MG63 (cell line): ENCODE measurements at regions not wholly inside any gene's neighbourhood (a gene's known extent, or its start where the extent isn't known, plus 50 kb on each side); places are given as distances from the start of the nearest gene placed in this dataset.
"Not testable (repeated sequence)": the region's sequence is repeated elsewhere in the genome, so short reads cannot be mapped to it uniquely, and the experiment has no call there.

Source experiments
- DNase-seq: peaks from one replicate; pipeline ENCODE4 v3.0.0-alpha.2; 2020
- H3K27me3 ChIP-seq: fragments of 250-450 bp; sonication (Bioruptor Pico); 2 replicates; pipeline ENCODE4 v1.5.1; 2020; ENCODE audit warnings: mild to moderate bottlenecking, moderate library complexity
- H3K36me3 ChIP-seq: fragments of 250-450 bp; sonication (Bioruptor Pico); 2 replicates; pipeline ENCODE4 v1.5.1; 2020; ENCODE audit warnings: mild to moderate bottlenecking, moderate library complexity
- H3K4me3 ChIP-seq: fragments of 250-450 bp; sonication (Bioruptor Pico); 2 replicates; pipeline ENCODE4 v1.5.1; 2020; ENCODE audit warnings: mild to moderate bottlenecking, moderate library complexity
- H3K9me3 ChIP-seq: fragments of 250-450 bp; sonication (Bioruptor Pico); 2 replicates; pipeline ENCODE4 v1.5.1; 2020; ENCODE audit warnings: mild to moderate bottlenecking, moderate library complexity

DNA sequence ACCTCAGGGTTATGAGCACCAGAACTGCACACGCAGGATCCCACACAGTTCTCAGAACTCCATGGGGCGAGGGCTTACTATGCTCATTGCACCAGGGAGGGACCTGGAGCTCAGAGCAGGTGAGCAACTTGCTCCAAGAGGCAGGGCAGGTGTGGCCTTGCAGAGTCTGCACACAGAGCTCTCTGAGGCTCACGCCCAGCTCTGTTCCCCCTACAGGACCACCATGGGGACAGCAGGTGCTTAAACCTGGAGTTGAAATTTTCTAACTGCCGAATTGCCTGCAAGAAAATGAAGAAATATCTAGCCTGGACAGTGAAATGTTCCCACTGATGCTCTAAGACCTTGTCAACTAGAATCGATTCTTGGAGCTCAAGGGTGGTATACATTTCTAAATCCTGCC, 49.9 kb upstream of the MSMB start:
- not testable (repeated sequence) for DNase-seq, H3K27me3 ChIP-seq, H3K9me3 ChIP-seq, H3K36me3 ChIP-seq, H3K4me3 ChIP-seq

DNA sequence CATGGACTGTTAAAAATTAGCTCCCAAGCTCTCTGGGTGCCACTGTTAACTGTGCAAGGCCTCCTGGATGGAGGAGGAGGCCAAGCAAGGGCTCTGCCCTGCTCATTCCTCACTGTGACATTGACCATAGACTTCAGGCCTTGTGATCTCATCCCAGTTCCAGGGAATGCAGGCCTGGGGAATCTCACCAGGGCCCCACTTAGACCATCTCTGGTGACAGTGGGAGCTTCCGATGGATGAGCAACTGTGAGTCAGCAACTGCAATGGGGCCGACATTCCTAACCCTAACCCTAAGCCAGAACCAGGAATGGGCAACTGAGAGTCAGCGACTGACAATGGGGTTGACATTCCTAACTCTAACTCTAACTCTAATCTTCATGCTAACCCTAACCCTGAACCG, 50.4 kb upstream of the MSMB start:
- Histone ChIP-seq H3K36me3 (no peaks in the 10 kb centered on the region), H3K9me3 (no peaks in the 10 kb centered on the region), H3K4me3 (no peak overlapping the region), H3K27me3 (no peaks in the 10 kb centered on the region)
- DNase-seq, result peak; percentile 14

DNA sequence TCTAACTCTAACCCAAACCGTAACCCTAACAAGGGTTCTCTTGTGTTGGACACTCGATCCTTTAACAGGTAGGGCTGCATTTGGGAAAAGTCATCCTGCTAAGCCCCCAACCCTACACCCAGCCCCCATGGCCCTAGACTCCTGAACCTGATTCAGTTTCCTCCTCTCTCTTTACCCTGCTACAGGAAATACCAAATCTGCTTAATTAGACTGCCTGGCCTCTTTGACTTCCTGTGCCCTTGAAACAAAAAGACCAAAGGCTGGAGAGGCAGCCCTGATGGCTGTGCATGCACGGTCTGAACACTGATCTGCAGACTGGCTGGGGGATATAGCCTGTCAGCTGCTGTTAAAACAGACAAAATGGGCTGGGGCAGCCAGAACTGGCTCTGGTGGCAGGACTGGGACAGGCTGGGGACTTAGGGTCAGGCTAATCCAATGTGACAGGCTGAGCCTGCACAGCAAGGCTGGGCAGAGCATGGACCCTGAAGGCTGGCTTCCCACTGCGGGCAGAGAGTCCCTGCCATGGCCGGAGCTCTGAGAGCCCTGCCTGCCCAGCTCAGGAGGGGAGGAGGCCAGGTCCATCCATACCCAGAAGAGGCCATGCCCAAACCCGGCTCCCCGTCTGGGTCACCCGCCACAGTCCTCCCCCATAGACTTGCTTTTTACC, 51.0 kb upstream of the MSMB start:
- Histone ChIP-seq H3K4me3 (no peak overlapping the region), H3K36me3 (no peaks in the 10 kb centered on the region)
- no peak for DNase-seq

DNA sequence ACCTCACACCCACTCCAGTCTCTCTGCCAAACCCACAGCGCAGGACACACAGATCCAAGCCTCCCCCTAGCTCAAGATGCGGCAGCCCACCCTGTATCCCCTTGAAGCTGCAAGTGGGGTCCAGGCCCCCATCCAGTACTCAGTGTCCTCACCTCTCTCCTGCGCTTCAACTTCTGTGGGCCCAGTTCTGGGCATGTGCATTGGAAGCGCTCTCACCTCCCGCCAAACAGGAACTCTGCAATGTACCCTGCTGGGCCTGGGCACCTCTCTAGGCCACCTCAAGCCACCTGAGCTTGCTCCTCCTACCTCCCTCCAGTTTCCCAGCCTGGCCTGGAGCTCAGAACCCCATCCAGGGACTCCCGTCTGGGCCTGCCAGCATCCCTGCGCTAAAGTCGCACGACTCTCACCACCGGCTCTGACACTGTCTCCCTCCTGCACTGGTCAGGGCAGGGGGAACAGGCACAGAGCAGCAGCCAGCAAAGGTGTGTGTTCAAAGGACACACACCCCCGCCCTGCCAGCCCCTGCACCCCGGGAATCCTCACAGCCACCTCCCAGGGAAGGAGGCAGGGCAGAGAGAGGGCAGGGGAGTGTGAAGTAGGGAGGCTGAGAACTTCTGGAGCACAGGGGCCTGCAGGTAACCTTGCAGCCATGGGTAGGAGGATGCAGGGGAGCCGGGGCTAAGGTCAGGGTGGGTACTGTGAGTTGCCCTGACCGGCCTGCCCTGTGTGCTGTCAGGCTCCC, 51.7 kb upstream of the MSMB start:
- no peaks in the 10 kb centered on the region for H3K9me3 ChIP-seq
- no peaks in the 10 kb centered on the region for H3K27me3 ChIP-seq
- H3K4me3 ChIP-seq, result no peak overlapping the region
- H3K36me3 ChIP-seq, result no peaks in the 10 kb centered on the region
- no peak for DNase-seq

More for the DNA sequence above, 51.0 kb upstream of the MSMB start:
- no peaks in the 10 kb centered on the region for H3K27me3 ChIP-seq
- no peaks in the 10 kb centered on the region for H3K9me3 ChIP-seq

DNA sequence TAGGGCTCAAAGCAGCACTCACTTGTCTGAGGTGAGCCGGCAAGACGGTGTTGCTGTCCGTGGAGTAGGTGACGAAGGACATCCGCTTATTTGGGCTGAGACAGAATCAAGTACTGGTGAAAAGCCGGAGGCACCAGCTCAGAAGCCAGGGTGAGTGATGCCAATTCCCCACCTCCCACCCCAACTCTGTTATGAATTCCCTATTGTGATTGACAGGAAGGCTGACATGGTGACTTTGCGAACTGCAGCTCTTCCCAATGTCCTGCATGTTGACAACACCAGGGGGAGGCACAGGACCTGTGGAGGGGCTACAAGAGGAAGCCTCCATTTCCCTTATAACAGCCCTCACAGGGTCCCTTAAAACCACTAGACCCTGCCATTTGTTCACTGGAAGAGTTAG, 52.3 kb upstream of the MSMB start:
- Histone ChIP-seq H3K27me3 (no peaks in the 10 kb centered on the region), H3K9me3 (no peaks in the 10 kb centered on the region), H3K4me3 (no peak overlapping the region), H3K36me3 (no peaks in the 10 kb centered on the region)
- DNase-seq, result no peak

DNA sequence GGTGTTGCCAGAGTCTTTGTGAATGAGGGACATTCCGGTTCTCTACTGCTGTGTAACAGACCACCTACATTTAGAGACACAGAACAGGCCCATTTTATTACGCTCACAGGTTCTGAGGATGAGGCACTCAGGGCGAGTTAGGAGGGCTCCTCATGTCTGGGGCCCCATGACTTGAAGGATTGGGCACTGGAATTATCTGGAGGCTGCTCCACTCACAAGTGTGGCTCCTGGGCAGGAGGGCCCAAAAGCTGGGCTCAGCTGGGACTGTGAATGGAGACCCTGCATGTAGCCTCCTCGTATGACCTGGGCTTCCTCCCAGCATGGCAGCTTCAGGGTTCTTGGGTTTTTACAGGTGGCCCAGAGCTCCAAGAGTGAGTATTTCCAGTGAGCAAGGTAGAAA, 52.9 kb upstream of the MSMB start:
- not testable (repeated sequence) for H3K36me3 ChIP-seq, DNase-seq, H3K4me3 ChIP-seq, H3K9me3 ChIP-seq, H3K27me3 ChIP-seq

DNA sequence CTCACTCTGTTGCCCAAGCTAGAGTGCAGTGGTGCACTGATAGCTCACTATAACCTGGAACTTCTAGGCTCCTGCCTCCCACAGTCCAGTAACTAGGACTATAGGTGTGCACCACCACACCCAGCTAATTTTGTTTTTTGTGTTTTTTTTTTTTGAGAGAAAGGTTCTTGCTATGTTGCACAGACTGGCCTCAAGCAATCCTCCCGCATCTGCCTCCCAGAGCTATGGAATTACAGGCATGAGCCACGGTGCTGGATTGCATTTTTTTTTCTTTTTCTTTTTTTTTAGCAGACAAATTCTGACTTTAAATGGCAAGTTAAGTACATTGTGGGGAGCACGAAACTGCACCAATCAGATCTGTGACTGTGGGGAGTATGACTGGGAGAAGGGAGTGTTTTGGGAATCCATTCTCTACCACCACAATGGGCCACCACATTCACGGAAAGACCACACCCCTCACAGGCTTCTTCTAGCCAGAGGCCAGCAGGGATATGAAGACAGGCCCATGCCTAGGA, 58.1 kb upstream of the MSMB start:
- H3K4me3 ChIP-seq, result no peak overlapping the region
- no peaks in the 10 kb centered on the region for H3K9me3 ChIP-seq
- DNase-seq, result no peak
- H3K27me3 ChIP-seq, result no peaks in the 10 kb centered on the region
- H3K36me3 ChIP-seq, result no peaks in the 10 kb centered on the region

DNA sequence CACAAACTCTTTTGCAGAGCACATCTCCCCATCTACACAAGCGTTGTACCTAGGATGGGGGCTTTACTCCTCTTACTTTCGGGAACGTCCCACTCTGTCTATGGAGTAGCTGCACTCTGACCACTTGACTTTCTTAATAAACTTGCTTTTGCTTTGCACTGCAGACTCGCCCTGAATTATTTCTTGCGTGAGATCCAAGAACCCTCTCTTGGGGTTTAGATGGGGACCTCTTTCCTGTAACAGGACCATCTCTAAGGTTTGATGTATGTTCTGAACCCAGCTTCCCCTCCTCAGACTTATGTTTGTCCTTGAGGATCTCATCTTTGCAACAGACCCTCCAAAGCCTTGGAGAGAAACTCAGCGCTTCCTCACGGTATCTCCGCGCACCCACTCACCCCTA, 59.3 kb upstream of the MSMB start:
- H3K4me3 ChIP-seq, H3K27me3 ChIP-seq, H3K9me3 ChIP-seq, H3K36me3 ChIP-seq, DNase-seq: not testable (repeated sequence)

DNA sequence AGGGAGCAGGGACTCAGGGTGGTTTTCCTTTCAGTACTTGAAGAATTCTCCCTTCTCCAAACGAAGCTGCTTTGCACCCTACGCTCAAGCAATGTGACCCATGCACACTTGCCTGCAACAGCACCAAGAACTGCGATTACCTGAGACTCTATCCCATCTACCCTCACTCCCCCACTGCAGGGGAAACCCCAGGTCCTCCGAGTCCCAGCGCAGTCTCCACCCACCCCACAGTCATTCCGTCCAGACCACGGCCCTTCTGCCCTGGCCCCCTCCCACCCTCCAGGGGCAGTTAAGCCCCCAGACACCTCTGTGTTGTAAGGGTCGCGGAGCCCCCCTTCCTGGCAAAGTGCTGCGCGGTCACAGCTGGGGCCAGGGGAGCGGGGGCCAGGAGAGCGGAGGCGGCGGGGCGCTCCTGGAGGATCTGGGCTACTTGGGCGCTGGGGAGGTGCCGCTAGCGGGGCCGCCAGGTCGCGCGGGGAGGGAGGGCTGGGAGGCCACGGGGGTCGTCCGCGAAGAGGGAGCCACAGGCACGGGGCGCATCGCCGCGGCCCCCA, 59.9 kb upstream of the MSMB start:
- not testable (repeated sequence) for H3K9me3 ChIP-seq, H3K4me3 ChIP-seq, H3K36me3 ChIP-seq, DNase-seq, H3K27me3 ChIP-seq

DNA sequence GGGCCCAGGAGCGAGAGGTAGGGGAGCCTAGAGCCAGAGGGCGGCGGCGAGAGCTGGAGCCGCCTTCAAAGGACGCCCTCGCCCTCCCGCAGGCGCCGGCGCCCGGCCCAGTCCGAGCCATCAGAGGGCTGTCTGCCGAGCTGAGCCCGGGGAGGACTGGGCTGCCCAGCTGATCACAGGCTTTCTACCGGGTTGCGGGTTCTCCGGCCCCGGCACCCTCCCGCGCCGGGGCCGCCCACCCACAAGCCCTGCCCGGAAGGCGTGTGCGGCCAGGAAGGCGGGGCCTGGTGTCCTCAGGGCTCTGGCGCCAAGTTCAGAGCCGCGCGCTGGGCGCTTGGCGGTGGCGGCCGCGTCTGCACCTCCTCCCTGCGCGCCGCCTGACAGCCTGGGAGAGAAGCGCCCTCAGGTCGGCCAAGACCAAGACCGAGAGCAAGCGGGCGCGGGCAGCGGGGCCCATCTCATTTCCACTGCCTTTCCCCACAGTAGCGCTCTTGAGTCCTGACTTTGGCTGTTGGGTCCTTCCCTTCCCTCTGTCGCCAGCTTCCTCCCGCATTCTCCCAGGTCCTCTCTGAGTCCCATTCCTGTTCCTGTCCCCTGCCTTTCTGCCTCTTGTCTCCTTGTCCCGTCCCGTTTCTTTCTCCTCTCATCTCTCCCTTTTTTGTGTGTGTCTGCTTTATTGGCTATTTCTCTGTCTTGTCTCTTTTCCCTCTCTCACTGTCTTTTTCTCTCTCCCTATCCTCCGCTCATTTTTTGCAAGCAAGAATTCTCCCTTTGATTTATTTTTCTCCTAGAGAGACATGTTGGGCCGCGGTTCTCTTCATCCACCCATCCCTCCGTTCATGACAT, 60.6 kb upstream of the MSMB start:
- peak; percentile 68 for DNase-seq
- Histone ChIP-seq H3K27me3 (no peaks in the 10 kb centered on the region), H3K36me3 (no peaks in the 10 kb centered on the region), H3K4me3 (peak overlapping the region; percentile 47), H3K9me3 (no peaks in the 10 kb centered on the region)

DNA sequence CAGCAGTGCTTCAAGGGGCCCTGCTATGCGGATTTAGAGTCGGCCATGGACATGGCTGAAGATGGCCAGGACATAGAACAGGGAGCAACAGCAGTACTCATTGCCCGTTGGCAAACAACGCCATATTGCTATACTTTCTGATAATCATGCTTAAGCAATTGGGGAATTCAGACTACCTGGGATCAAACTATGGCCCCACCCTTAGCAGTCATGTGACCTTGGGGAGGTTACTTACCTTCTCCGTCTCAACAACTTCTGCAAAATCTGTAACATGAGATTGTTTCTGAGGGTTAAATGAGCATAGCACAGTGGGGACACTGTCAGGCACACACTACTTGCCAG, 62.1 kb upstream of the MSMB start:
- not testable (repeated sequence) for H3K4me3 ChIP-seq, H3K36me3 ChIP-seq, H3K9me3 ChIP-seq, H3K27me3 ChIP-seq, DNase-seq

DNA sequence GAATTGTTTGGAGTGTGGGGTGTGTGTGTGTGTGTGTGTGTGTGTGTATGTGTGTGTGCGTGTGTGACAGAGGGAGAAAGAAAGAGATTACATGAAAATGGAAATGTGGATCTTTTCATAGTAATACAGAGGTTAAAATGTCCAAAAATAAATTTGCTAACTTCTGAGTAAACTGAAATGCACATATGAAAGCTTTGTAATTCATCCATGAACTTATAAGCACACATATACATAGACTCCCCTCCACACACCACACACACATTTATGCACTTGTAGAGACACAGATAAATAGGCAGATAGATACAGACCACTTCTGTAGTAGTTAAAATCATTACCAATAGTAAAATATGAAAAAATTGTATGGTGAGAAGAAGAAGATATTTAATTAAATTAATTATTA, 108.2 kb upstream of the MSMB start:
- not testable (repeated sequence) for DNase-seq, H3K27me3 ChIP-seq, H3K4me3 ChIP-seq

DNA sequence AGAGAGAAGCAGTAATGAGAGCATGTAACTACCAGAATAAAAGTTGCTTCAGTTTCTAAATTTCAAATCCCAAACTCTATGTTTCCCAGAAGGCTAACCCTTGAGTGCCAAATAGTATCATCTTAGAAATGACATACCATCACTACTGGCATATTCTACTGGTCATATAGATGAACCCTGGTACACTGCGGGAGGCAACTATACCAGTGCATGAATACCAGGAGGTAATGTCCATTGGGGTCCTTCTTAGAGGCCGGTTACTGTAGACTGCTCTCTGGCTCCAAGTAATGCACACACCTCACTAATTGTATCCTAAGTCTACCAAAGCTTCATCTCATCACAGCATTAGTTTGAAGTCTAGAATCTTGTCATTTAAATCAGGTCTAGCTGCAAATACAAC, 108.6 kb upstream of the MSMB start:
- not testable (repeated sequence) for H3K4me3 ChIP-seq, H3K27me3 ChIP-seq, DNase-seq, H3K9me3 ChIP-seq, H3K36me3 ChIP-seq

More for the DNA sequence above, 108.2 kb upstream of the MSMB start:
- not testable (repeated sequence) for H3K9me3 ChIP-seq, H3K36me3 ChIP-seq

DNA sequence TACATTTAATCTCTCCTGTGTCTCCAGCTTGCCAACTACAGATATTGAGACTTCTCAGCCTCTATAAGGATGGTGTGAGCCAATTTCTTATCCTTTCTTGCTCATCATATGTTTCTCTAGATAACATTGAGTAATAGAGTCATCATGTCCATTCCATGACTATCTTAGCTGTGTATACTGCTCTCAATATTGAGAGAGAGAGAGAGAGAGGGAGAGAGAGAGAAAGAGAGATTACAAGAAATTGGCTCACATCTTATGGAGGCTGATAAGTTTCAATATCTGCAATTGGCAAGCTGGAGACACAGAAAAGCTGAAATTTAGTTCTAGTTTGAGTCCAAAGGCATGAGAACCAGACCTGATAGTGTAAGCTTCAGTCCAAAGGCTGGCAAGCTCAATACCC, 110.8 kb upstream of the MSMB start:
- not testable (repeated sequence) for H3K27me3 ChIP-seq, H3K4me3 ChIP-seq, H3K9me3 ChIP-seq, DNase-seq, H3K36me3 ChIP-seq

DNA sequence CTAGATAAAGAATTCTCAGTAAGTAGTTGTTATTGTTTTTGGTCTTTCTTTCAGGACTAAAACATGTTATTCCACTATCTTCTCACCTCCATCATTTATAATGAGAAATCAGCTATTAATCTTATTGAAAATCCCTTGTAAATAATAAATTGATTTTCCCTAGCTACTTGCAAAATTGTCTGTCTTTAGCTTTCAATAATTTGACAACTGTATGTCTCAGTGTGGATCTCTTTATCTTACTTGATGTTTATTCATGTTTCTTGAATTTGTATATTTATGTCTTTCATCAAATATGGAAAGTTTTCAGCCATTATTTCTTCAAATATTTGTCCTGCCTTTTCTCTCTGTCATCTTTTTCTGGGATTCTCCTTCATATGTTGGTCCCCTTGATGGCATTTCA, 117.1 kb upstream of the ANTXRL start:
- no peaks in the 10 kb centered on the region for H3K27me3 ChIP-seq
- no peak overlapping the region for H3K4me3 ChIP-seq
- no peak for DNase-seq
- peaks cover 5% of the 10 kb centered on the region for H3K9me3 ChIP-seq
- no peaks in the 10 kb centered on the region for H3K36me3 ChIP-seq

DNA sequence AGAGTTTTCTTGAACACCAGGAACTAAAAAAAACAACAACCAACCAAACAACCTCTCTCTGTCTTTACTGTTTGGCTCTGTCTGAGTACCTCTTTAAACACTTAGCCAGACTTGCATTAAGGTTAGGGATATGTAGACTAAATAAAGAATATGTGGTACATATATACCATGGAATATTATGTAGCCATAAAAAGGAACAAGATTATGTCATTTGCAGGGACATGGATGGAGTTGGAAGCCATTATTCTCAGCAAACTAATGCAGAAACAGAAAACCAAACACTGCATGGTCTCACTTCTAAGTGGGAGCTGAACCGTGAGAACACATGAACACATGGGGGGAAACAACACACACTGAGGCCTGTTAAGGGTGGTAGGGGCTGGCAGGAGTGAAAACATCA, 116.0 kb upstream of the ANTXRL start:
- no peak for DNase-seq
- Histone ChIP-seq H3K4me3 (no peak overlapping the region), H3K27me3 (no peaks in the 10 kb centered on the region), H3K36me3 (no peaks in the 10 kb centered on the region), H3K9me3 (peaks cover 5% of the 10 kb centered on the region)

DNA sequence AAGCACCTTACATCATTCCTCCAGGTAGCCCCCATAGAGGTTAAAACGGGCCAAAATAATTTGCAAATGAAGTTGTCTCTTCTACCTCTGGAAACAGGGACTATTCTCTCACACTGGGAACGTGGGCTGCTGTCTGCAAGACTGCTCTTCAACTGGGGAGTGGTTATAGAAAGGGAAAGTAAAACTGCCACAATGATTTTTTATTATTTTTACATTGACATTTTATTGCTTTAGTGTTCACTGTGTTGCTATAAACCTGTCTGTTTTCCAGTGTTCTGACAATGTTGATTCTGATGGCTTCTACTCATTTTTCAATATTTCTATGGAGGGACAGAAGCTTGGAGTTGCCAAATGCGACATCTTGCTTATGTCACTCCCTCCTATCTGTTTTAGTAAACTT, 115.1 kb upstream of the ANTXRL start:
- Histone ChIP-seq H3K36me3 (no peaks in the 10 kb centered on the region), H3K9me3 (peaks cover 5% of the 10 kb centered on the region)

More for the DNA sequence above, 115.1 kb upstream of the ANTXRL start:
- Histone ChIP-seq H3K27me3 (no peaks in the 10 kb centered on the region), H3K4me3 (no peak overlapping the region)
- no peak for DNase-seq
